A673 (cell line): ENCODE measurements at regions not wholly inside any gene's neighbourhood (a gene's known extent, or its start where the extent isn't known, plus 50 kb on each side); places are given as distances from the start of the nearest gene placed in this dataset.

Source experiments
- BruUV-seq: library from RNA; stranded (reverse); fragments of 400-500 nt; replicated peaks from 2 replicates; lab custom pipeline; 2021; lab: Mats Ljungman, UMichigan
- CTCF ChIA-PET: fragments of 300-600 bp; sonication (Branson Sonifier 250); formaldehyde crosslinking; loops from one replicate; lab custom pipeline; 2022; ENCODE audit warnings: antibody characterized with exemption; lab: Charles Lee
- POLR2A ChIA-PET: fragments of 300-600 bp; sonication (Branson Sonifier 250); formaldehyde crosslinking; loops from one replicate; lab custom pipeline; 2022; ENCODE audit warnings: antibody characterized with exemption; ENCODE audit not compliant: low non-redundant PET; lab: Charles Lee
- DNase-seq: peaks from one replicate; pipeline ENCODE4 v3.0.0-alpha.2; 2015; ENCODE audit warnings: low spot score
- H3K27ac ChIP-seq: fragments of 200-600 bp; sonication (generic); 2 replicates; pipeline ENCODE4 v1.5.1; 2016; ENCODE audit warnings: mixed run types, low read depth, mild to moderate bottlenecking, mixed read lengths, antibody characterized with exemption, low read length; ENCODE audit not compliant: poor library complexity, severe bottlenecking
- H3K27me3 ChIP-seq: fragments of 200-600 bp; sonication (generic); replicated peaks from 2 replicates; pipeline ENCODE4 v1.6.1; 2017; ENCODE audit warnings: mixed run types, low read depth, mild to moderate bottlenecking, mixed read lengths, antibody characterized with exemption, low read length; ENCODE audit not compliant: insufficient read depth, poor library complexity
- H3K36me3 ChIP-seq: fragments of 200-600 bp; sonication (generic); 2 replicates; pipeline ENCODE4 v1.6.1; 2016; ENCODE audit warnings: mixed run types, mild to moderate bottlenecking, mixed read lengths, antibody characterized with exemption, low read length; ENCODE audit not compliant: insufficient read depth, poor library complexity, severe bottlenecking
- H3K4me1 ChIP-seq: fragments of 200-600 bp; sonication (generic); 2 replicates; pipeline ENCODE4 v1.6.1; 2017; ENCODE audit warnings: mixed run types, mild to moderate bottlenecking, mixed read lengths, antibody characterized with exemption, low read length; ENCODE audit not compliant: insufficient read depth, poor library complexity, severe bottlenecking
- H3K4me3 ChIP-seq: fragments of 200-600 bp; sonication (generic); 2 replicates; pipeline ENCODE4 v1.5.1; 2016; ENCODE audit warnings: low read depth, mixed run types, mild to moderate bottlenecking, mixed read lengths, low read length; ENCODE audit not compliant: poor library complexity, severe bottlenecking
- H3K9me3 ChIP-seq: fragments of 200-600 bp; sonication (generic); 2 replicates; pipeline ENCODE4 v1.6.1; 2016; ENCODE audit warnings: mixed run types, low read depth, mild to moderate bottlenecking, mixed read lengths, antibody characterized with exemption, low read length; ENCODE audit not compliant: poor library complexity, severe bottlenecking
- CTCF ChIP-seq: fragments of 300-800, 200-600 bp; sonication (generic); conservative IDR thresholded peaks from 2 replicates; pipeline ENCODE4 v1.5.1; 2017; ENCODE audit warnings: low read depth, mild to moderate bottlenecking, antibody characterized with exemption, low read length, moderate library complexity, mixed read lengths
- EZH2 ChIP-seq: fragments of 200-600 bp; sonication (generic); IDR thresholded peaks from 2 replicates; pipeline ENCODE4 v1.6.1; 2017; ENCODE audit warnings: borderline replicate concordance, low read depth, mild to moderate bottlenecking, mixed read lengths, antibody characterized with exemption, low read length; ENCODE audit not compliant: poor library complexity, severe bottlenecking
- intact Hi-C: fragments of 100-400 bp; cut with micrococcal nuclease; formaldehyde crosslinking; loops from one replicate; pipeline ENCODE4 v1.10.0; 2022; ENCODE audit not compliant: unreplicated experiment

DNA sequence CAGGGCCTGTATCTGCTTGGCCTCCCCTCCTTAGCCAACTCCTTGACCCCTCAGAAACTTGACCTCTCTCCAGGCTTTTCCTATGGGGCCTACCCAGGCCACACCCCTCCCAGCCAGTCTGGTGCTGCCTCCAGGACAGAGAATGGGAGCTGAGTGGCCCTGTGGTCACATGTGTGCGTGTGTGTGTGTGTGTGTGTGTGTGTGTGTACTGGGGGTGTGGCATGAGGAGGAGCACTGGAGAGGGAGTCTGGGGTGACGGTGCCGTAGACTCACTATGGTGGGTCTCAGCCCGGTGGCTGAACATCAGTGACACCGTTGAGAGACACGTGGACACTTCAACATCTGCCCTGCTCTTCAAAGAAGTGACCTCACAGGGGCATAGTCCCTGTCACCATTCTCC is 180.4 kb downstream of the ENGASE start:
- intact Hi-C loops: no loop called here
- no peaks in the 10 kb centered on the region for H3K36me3 ChIP-seq
- no peak for DNase-seq
- no peaks in the 10 kb centered on the region for H3K9me3 ChIP-seq
- no peaks in the 10 kb centered on the region for H3K4me1 ChIP-seq
- TF ChIP-seq EZH2: no peak
- no peak for TF ChIP-seq CTCF
- no peak overlapping the region for H3K4me3 ChIP-seq
- ChIA-PET POLR2A (no interaction called here), CTCF (no interaction called here)
- H3K27ac ChIP-seq: no peak overlapping the region
- H3K27me3 ChIP-seq: peaks cover 100% of the 10 kb centered on the region
- no TSS peak for BruUV-seq

DNA sequence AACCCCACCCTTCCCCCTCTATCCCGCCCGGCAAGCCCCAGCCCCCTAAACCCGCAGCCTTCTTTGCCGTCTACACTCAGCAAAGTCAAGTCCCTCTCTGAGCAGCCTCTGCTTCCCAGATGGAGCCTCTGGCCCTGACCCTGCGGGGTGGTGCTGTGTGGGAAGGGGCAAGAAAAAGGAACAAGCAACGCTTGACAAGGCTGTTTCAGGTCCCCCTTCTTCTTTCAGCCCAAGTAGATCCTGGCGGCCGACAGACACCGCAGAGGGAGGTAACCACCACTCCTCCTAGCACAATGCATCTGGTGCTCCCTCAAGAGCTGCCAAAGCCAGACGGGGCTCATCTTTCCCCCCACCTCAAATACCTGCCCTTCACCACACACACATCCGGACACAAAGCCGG is 178.3 kb downstream of the ENGASE start:
- POLR2A ChIA-PET: no interaction called here
- H3K27ac ChIP-seq: no peak overlapping the region
- no peak for TF ChIP-seq EZH2
- no peak for TF ChIP-seq CTCF
- peaks cover 100% of the 10 kb centered on the region for H3K27me3 ChIP-seq
- CTCF ChIA-PET: no interaction called here
- no peaks in the 10 kb centered on the region for H3K36me3 ChIP-seq
- H3K9me3 ChIP-seq: no peaks in the 10 kb centered on the region
- no peak overlapping the region for H3K4me3 ChIP-seq
- intact Hi-C loops: no loop called here
- no peaks in the 10 kb centered on the region for H3K4me1 ChIP-seq
- no peak for DNase-seq
- no TSS peak for BruUV-seq

- POLR2A ChIA-PET: no interaction called here
- CTCF ChIA-PET: no interaction called here
- no TSS peak for BruUV-seq
- Histone ChIP-seq H3K4me3 (no peak overlapping the region), H3K27me3 (peaks cover 100% of the 10 kb centered on the region), H3K4me1 (no peaks in the 10 kb centered on the region), H3K36me3 (no peaks in the 10 kb centered on the region), H3K9me3 (no peaks in the 10 kb centered on the region), H3K27ac (no peak overlapping the region)
- no peak for DNase-seq
- intact Hi-C loops: no loop called here
- TF ChIP-seq EZH2: no peak
- no peak for TF ChIP-seq CTCF
Measured at GRCh38 chr17:79251824-79252223, 177.2 kb downstream of the ENGASE start.
